ENCODE measurements at regions not wholly inside any gene's neighbourhood (a gene's known extent, or its start where the extent isn't known, plus 50 kb on each side); places are given as distances from the start of the nearest gene placed in this dataset.
"Not testable (repeated sequence)": the region's sequence is repeated elsewhere in the genome, so short reads cannot be mapped to it uniquely, and the experiment has no call there.

DNA sequence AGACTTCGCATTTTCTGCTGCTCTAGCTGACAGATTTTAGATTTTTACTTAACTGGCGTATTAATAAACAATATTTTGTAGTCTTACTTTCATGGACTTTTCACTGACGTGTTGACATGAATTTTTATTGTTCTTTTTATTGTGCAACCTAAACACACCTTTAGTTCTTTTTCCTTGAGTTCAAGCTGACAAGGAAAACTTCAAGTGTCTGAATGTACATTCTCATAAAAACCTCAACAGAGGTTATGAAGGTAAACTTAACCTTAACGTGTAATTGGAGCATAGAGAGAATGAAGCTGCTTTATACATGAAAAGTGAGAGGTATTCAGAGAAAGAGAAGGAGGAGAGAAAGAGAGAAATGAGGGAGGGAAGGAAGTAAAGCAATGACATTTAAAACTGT is 364.3 kb upstream of the CT83 start:
- Histone ChIP-seq H3K27ac (no peak overlapping the region), H3K4me1 (replicated peaks in 1 of 2) (no peaks in the 10 kb centered on the region), H3K4me3 (no peak overlapping the region)
- in situ Hi-C loops (cut with MboI; ENCODE audit: low pct_unique_long_range_greater_than_20kb in 2 of 9, low sequenced_read_pairs in 9 of 9, unreplicated experiment in 9 of 9), result no loop called here
- ATAC-seq (replicated peaks in 6 of 8), result no peak
- 19 to 100% (median 39%) methylated on average over 1 to 4 of the region's 4 CpGs; no CpG with 5 or more reads in 2 of the 10 experiments for WGBS, 10 experiments

DNA sequence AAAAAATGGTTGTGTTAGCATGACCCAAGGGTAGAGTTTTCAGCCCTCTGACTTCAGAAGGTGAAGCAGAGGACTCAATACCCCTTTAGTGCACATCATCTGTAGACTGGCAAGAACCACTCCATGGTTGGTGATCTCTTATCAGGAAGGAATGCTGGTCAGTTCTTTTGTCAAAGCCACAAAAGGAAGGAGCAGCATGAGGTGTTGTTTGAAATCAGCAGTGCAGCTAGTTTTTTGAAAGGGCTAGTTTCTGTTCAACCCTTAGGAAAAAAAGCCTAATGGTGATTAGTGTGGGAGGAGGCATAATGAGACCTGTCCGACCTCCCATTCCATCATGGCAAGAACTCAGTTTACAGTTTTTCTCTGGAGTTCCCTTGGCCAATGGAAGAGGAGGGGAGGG is 362.0 kb upstream of the CT83 start:
- in situ Hi-C loops (cut with MboI; ENCODE audit: low pct_unique_long_range_greater_than_20kb in 2 of 9, low sequenced_read_pairs in 9 of 9, unreplicated experiment in 9 of 9), result no loop called here
- no peak for ATAC-seq (replicated peaks in 6 of 8)
- no peaks in the 10 kb centered on the region for H3K4me1 ChIP-seq (replicated peaks in 1 of 2)
- no peak overlapping the region for H3K4me3 ChIP-seq
- WGBS, 10 experiments, result 0 to 60% (median 27%) methylated on average over 1 of the region's 1 CpG; no CpG with 5 or more reads in 7 of the 10 experiments
- H3K27ac ChIP-seq, result no peak overlapping the region

DNA sequence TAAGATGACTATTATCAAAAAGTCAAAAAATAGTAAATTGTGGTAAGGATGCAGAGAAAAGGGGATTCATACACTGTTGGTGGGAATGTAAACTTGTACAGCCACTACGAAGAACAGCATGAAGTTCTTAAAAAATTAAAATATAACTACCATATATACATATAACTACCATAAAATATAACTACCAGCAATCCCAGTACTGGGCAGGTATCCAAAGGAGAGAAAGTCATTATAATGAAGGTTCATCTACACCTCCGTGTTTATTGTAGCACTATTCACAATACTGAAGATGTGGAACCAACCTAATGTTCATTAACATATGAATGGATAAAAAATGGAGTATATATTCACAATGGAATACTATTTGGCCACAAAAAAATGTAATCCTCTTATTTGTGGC is 360.9 kb upstream of the CT83 start:
- 0 to 100% (median 46%) methylated on average over 1 to 2 of the region's 2 CpGs; no CpG with 5 or more reads in 4 of the 10 experiments for WGBS, 10 experiments
- Histone ChIP-seq H3K4me3 (no peak overlapping the region), H3K4me1 (replicated peaks in 1 of 2) (no peaks in the 10 kb centered on the region), H3K27ac (no peak overlapping the region)
- no peak for ATAC-seq (replicated peaks in 6 of 8)
- in situ Hi-C loops (cut with MboI; ENCODE audit: low pct_unique_long_range_greater_than_20kb in 2 of 9, low sequenced_read_pairs in 9 of 9, unreplicated experiment in 9 of 9), result no loop called here

DNA sequence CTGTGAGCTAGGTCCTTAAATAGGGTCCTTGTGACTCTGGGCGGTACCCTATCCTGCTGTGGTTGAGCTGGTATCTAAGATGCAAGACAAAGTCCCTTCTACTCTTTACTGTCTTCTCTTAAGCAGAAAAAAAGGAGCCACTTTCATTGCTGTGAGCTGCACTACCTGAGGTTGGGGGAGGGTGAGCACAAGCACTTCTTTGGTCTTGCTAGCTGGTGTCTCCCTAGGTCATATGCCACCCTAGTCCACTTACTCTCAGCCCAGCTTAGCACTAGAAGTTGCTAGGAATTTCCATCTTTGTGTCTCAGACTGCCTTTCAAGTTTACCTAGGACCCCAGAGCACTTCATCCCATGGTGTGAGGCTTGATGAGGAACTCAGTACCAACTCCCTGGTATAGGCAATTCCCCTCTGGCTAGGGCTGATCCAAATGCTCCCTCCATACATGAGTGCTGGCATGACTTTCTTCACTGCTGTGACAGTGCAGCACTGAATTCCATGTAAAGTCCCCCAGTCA is 343.6 kb upstream of the CT83 start:
- no peak for ATAC-seq (replicated peaks in 6 of 8)
- H3K27ac ChIP-seq, result no peak overlapping the region
- H3K4me3 ChIP-seq, result no peak overlapping the region
- in situ Hi-C loops (cut with MboI; ENCODE audit: low pct_unique_long_range_greater_than_20kb in 2 of 9, low sequenced_read_pairs in 9 of 9, unreplicated experiment in 9 of 9), result no loop called here
- H3K4me1 ChIP-seq (replicated peaks in 1 of 2), result no peaks in the 10 kb centered on the region
- WGBS, 10 experiments, result 78 to 100% methylated on average over 1 of the region's 1 CpG; no CpG with 5 or more reads in 8 of the 10 experiments

DNA sequence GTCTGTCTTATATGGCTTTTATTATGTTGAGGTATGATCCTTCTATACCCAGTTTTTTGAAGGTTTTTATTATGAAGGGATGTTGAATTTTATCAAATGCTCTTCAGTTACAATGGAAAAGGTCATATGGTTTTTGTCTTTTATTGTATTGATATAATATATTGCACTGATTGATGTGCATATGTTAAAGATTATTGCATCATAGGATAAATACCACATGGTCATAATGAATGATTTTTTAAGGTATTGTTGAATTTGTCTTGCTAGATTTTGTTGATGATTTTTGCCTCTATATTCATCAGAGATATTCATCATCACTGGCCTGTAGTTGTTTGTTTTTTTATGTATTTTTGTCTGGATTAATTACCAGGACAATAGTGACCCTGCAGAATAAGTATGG is 339.2 kb upstream of the CT83 start:
- Histone ChIP-seq H3K4me1 (replicated peaks in 1 of 2) (no peaks in the 10 kb centered on the region), H3K27ac (no peak overlapping the region), H3K4me3 (no peak overlapping the region)
- in situ Hi-C loops (cut with MboI; ENCODE audit: low pct_unique_long_range_greater_than_20kb in 2 of 9, low sequenced_read_pairs in 9 of 9, unreplicated experiment in 9 of 9), result no loop called here
- no peak for ATAC-seq (replicated peaks in 6 of 8)

DNA sequence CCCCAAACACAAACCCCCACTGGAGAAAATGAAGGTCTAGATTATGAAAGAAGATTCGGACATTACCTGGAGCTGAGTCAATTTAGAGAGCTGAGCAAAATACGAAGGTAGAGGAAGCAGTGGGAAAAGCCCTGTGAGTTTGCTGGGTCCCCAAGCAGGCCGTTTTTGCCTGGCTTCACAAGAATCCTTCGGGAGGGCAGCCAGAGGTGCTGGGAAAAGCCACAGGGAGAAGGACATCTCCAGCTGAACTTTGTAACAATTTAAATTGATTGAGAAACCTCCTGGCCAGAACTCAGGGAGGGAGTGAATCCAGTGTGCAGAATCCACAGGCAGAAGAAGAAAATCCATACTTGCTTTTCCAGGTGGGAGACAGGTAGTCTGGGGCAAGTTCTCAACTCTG is 319.1 kb upstream of the CT83 start:
- WGBS, 10 experiments, result 0 to 80% (median 53%) methylated on average over 1 to 2 of the region's 4 CpGs; no CpG with 5 or more reads in 7 of the 10 experiments
- no peak for ATAC-seq (replicated peaks in 6 of 8)
- in situ Hi-C loops (cut with MboI; ENCODE audit: low pct_unique_long_range_greater_than_20kb in 2 of 9, low sequenced_read_pairs in 9 of 9, unreplicated experiment in 9 of 9), result no loop called here
- Histone ChIP-seq H3K4me3 (no peak overlapping the region), H3K27ac (no peak overlapping the region), H3K4me1 (replicated peaks in 1 of 2) (no peaks in the 10 kb centered on the region)

DNA sequence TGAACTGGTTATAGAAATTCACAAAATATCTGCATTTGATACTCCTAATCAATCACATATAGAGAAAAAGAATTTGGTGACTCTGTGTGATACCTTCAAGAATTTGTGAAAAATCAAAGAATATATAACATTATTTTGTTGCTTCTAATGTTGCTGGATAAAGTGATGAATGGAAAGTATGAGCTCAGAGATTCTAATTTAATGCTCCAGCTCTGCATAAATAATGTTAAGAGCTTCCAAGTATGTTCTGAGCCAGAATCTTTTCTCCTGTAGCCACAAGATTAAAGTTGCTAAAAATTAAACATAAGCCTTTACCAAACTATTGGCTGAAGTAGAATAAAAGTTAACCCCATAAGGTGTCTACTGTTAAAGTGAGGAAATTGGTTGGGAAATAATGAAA is 294.7 kb upstream of the CT83 start:
- in situ Hi-C loops (cut with MboI; ENCODE audit: low pct_unique_long_range_greater_than_20kb in 2 of 9, low sequenced_read_pairs in 9 of 9, unreplicated experiment in 9 of 9), result no loop called here
- Histone ChIP-seq H3K27ac (no peak overlapping the region), H3K4me1 (replicated peaks in 1 of 2) (no peaks in the 10 kb centered on the region), H3K4me3 (no peak overlapping the region)
- no peak for ATAC-seq (replicated peaks in 6 of 8)

- ATAC-seq (replicated peaks in 6 of 8), result no peak
Measured at GRCh38 chrX:116756958-116757357, 294.2 kb upstream of the CT83 start.

DNA sequence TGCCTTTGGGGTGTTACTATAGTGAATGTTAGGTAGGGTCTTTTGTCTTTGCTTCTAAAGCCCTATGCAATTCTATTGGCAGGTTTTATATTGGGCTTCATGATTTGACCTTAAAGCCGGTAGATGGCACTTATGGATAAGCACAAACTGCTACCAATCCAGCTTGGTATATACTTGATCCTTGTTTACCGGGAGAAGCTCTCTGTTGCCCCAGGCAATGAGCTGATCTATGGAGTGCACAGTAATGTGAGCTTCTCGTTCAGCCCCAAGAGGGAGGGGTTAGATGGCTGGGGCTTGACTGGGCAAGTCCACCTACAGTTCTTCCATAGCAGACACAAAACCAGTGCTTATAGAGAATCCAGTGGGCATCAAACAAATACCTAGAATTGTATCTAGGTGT is 287.2 kb upstream of the CT83 start:
- ATAC-seq (replicated peaks in 6 of 8), result peak in 2 of 8 experiments; percentile 81 to 94
- H3K4me1 ChIP-seq (replicated peaks in 1 of 2), result no peaks in the 10 kb centered on the region
- H3K4me3 ChIP-seq, result no peak overlapping the region
- WGBS, 10 experiments, result 17 to 100% (median 84%) methylated on average over 1 to 2 of the region's 3 CpGs; no CpG with 5 or more reads in 4 of the 10 experiments
- in situ Hi-C loops (cut with MboI; ENCODE audit: low pct_unique_long_range_greater_than_20kb in 2 of 9, low sequenced_read_pairs in 9 of 9, unreplicated experiment in 9 of 9), result no loop called here
- H3K27ac ChIP-seq, result no peak overlapping the region

More at GRCh38 chrX:116756958-116757357, 294.2 kb upstream of the CT83 start:
- Histone ChIP-seq H3K27ac (no peak overlapping the region), H3K4me3 (no peak overlapping the region), H3K4me1 (replicated peaks in 1 of 2) (no peaks in the 10 kb centered on the region)
- in situ Hi-C loops (cut with MboI; ENCODE audit: low pct_unique_long_range_greater_than_20kb in 2 of 9, low sequenced_read_pairs in 9 of 9, unreplicated experiment in 9 of 9), result no loop called here
- WGBS, 10 experiments, result 100% methylated on average over 1 of the region's 1 CpG; no CpG with 5 or more reads in 8 of the 10 experiments

- H3K27ac ChIP-seq, result no peak overlapping the region
- ATAC-seq (replicated peaks in 6 of 8), result no peak
- H3K4me1 ChIP-seq (replicated peaks in 1 of 2), result no peaks in the 10 kb centered on the region
- in situ Hi-C loops (cut with MboI; ENCODE audit: low pct_unique_long_range_greater_than_20kb in 2 of 9, low sequenced_read_pairs in 9 of 9, unreplicated experiment in 9 of 9), result no loop called here
- WGBS, 10 experiments, result 0 to 100% (median 75%) methylated on average over 1 to 2 of the region's 2 CpGs; no CpG with 5 or more reads in 5 of the 10 experiments
- H3K4me3 ChIP-seq, result no peak overlapping the region
Measured at GRCh38 chrX:116732214-116732613, 269.4 kb upstream of the CT83 start.

DNA sequence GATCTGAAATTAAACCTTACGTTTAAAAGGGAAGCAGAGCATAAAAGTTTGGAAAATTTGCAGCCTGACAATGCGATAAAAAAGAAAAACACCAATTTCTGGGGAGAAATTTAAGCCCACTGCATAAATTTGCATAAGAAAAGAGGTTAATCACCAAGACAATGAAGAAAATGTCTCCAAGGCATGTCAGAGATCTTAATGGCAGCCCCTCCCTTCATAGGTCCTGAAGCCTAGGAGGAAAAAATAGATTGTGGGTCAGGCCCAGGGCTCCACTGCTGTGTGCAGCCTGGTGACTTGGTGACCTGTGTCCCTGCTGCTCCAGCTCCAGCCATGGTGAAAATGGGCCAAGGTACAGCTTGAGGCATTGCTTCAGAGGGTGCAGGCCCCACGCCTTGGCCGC is 264.0 kb upstream of the CT83 start:
- no peak for ATAC-seq (replicated peaks in 6 of 8)
- in situ Hi-C loops (cut with MboI; ENCODE audit: low pct_unique_long_range_greater_than_20kb in 2 of 9, low sequenced_read_pairs in 9 of 9, unreplicated experiment in 9 of 9), result no loop called here
- Histone ChIP-seq H3K4me3 (no peak overlapping the region), H3K4me1 (replicated peaks in 1 of 2) (no peaks in the 10 kb centered on the region), H3K27ac (no peak overlapping the region)
- 0 to 52% (median 27%) methylated on average over 1 to 2 of the region's 4 CpGs; no CpG with 5 or more reads in 4 of the 10 experiments for WGBS, 10 experiments

- 56 to 100% (median 84%) methylated on average over 1 to 11 of the region's 19 CpGs; no CpG with 5 or more reads in 5 of the 10 experiments for WGBS, 10 experiments
- Histone ChIP-seq H3K4me1 (replicated peaks in 1 of 2) (no peaks in the 10 kb centered on the region), H3K27ac (no peak overlapping the region), H3K4me3 (no peak overlapping the region)
- in situ Hi-C loops (cut with MboI; ENCODE audit: low pct_unique_long_range_greater_than_20kb in 2 of 9, low sequenced_read_pairs in 9 of 9, unreplicated experiment in 9 of 9), result no loop called here
- ATAC-seq (replicated peaks in 6 of 8), result no peak
Measured at GRCh38 chrX:116694046-116694445, 231.3 kb upstream of the CT83 start.

GRCh38 chrX:116679544-116679943 is 216.8 kb upstream of the CT83 start:
- 0 to 100% (median 65%) methylated on average over 1 to 5 of the region's 7 CpGs; no CpG with 5 or more reads in 6 of the 10 experiments for WGBS, 10 experiments
- ATAC-seq (replicated peaks in 6 of 8); in situ Hi-C loops (cut with MboI; ENCODE audit: low pct_unique_long_range_greater_than_20kb in 2 of 9, low sequenced_read_pairs in 9 of 9, unreplicated experiment in 9 of 9); H3K27ac ChIP-seq; H3K4me3 ChIP-seq; H3K4me1 ChIP-seq (replicated peaks in 1 of 2): not testable (repeated sequence)

DNA sequence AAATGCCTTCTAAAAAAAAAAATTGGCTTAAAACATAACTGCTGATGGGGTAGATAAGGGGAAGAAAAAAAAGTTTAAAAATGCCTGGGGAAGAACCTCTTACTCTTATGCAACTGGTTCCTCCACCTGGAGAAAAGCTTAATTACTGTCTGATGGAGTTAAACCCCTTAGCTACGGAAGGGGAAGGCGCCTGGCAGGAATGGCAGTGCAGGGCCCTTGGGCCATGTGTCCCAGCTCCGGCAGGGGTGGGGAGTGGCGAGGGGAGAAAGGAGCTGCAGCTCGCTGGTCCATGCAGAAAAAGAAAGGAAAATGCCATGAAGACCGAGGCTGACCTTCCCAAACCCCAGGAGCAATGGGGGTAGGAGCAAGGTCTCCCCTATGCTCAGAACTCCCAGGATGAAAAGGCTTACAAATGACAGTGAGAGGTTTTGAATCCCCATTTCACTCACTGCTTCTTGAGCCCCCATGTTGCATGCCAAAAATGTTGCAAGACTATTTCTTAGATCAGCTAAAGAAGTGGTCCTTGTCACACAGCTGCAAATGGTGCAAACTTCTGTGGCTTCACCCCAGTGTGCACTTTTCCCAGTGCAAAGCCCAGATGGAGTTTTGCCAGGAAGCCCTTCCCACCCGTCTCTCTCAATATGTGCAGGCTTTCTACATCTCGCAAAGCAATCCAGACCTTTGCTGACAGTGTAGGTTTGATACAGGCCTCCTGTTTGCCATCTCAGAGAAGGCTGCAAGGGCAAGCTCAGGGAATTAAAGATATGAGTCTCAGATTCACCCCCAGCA is 204.8 kb upstream of the CT83 start:
- H3K27ac ChIP-seq, result no peak overlapping the region
- H3K4me3 ChIP-seq, result no peak overlapping the region
- no peaks in the 10 kb centered on the region for H3K4me1 ChIP-seq (replicated peaks in 1 of 2)
- in situ Hi-C loops (cut with MboI; ENCODE audit: low pct_unique_long_range_greater_than_20kb in 2 of 9, low sequenced_read_pairs in 9 of 9, unreplicated experiment in 9 of 9), result no loop called here
- peak in 2 of 8 experiments; percentile 26 to 69 for ATAC-seq (replicated peaks in 6 of 8)
- 0 to 56% (median 20%) methylated on average over 1 to 3 of the region's 8 CpGs; no CpG with 5 or more reads in 7 of the 10 experiments for WGBS, 10 experiments
